Epithelial cell of proximal tubule (primary cell): ENCODE measurements at regions not wholly inside any gene's neighbourhood (a gene's known extent, or its start where the extent isn't known, plus 50 kb on each side); places are given as distances from the start of the nearest gene placed in this dataset.

Experiments
- DNase-seq: peaks from one replicate; pipeline ENCODE4 v3.0.0-alpha.2; 2011; ENCODE audit warnings: low read depth
- H3K4me3 ChIP-seq: 2 replicates; pipeline ENCODE4 v1.5.1; 2011; ENCODE audit warnings: low read depth, mild to moderate bottlenecking, low read length
- CTCF ChIP-seq: conservative IDR thresholded peaks from 2 replicates; pipeline ENCODE4 v1.5.1; 2012; ENCODE audit warnings: low read depth, mild to moderate bottlenecking, low read length

- no peak for TF ChIP-seq CTCF
- DNase-seq, result peak; percentile 36
- no peak overlapping the region for H3K4me3 ChIP-seq
Measured at GRCh38 chr9:111728617-111729366, 65.9 kb downstream of the SHOC1 start.

GRCh38 chr9:111728143-111728542 is 66.6 kb downstream of the SHOC1 start:
- H3K4me3 ChIP-seq, result no peak overlapping the region
- TF ChIP-seq CTCF, result no peak
- peak; percentile 23 for DNase-seq

- no peak for TF ChIP-seq CTCF
- H3K4me3 ChIP-seq, result no peak overlapping the region
- DNase-seq, result no peak
Measured at GRCh38 chr9:111726949-111727348, 65.5 kb downstream of the GNG10 start.

- DNase-seq, result no peak
- no peak overlapping the region for H3K4me3 ChIP-seq
- TF ChIP-seq CTCF, result no peak
Measured at GRCh38 chr9:111720174-111720573, 58.8 kb downstream of the GNG10 start.
